ENCODE measurements at regions not wholly inside any gene's neighbourhood (a gene's known extent, or its start where the extent isn't known, plus 50 kb on each side); places are given as distances from the start of the nearest gene placed in this dataset.

- Histone ChIP-seq H3K79me2 (ENCODE audit: control insufficient read depth, insufficient read depth, low read length) (no peaks in the 10 kb centered on the region), H3K27ac (ENCODE audit: control insufficient read depth, insufficient read depth, low read length) (peak overlapping the region; percentile 58), H4K20me1 (ENCODE audit: control insufficient read depth, extremely low read depth, insufficient read depth, low read length) (no peaks in the 10 kb centered on the region), H3K4me1 (ENCODE audit: control insufficient read depth, extremely low read depth, insufficient read depth, low read length) (peaks cover 44% of the 10 kb centered on the region), H3K9me3 (ENCODE audit: control insufficient read depth, low read depth, low read length) (no peaks in the 10 kb centered on the region), H2AFZ (ENCODE audit: control insufficient read depth, low read length) (no peak overlapping the region), H3K4me3 (ENCODE audit: control insufficient read depth in 2 of 3, extremely low read depth in 1 of 3, insufficient read depth in 2 of 3, low read depth in 1 of 3, low read length in 3 of 3) (no peak overlapping the region), H3K9me1 (ENCODE audit: control insufficient read depth, extremely low read depth, insufficient read depth, low read length) (no peaks in the 10 kb centered on the region), H3K4me2 (ENCODE audit: control insufficient read depth, extremely low read depth, insufficient read depth, low read depth, low read length) (peak overlapping the region; percentile 34), H3K27me3 (ENCODE audit: control insufficient read depth, extremely low read depth, insufficient read depth, low read length) (no peaks in the 10 kb centered on the region), H3K9ac (ENCODE audit: control insufficient read depth, extremely low read depth, insufficient read depth, low read length) (peak overlapping the region; percentile 40), H3K36me3 (ENCODE audit: control insufficient read depth in 2 of 2, extremely low read depth in 1 of 2, insufficient read depth in 2 of 2, low read length in 2 of 2) (no peaks in the 10 kb centered on the region)
- dilution Hi-C loops (cut with MboI; ENCODE audit: extremely low pct_ligation_motif_present, low sequenced_read_pairs), result no loop called here
- TF ChIP-seq CTCF (optimal IDR thresholded peaks at IDR 0.05 in 1 of 3, IDR thresholded peaks at IDR 0.05 in 1 of 3, conservative IDR thresholded peaks at IDR 0.05 in 1 of 3; ENCODE audit: extremely low read depth in 1 of 3, insufficient read depth in 2 of 3, low read length in 3 of 3) (no peak), EZH2 (IDR thresholded peaks at IDR 0.05; ENCODE audit: low read length) (no peak)
- DNase-seq (ENCODE audit: low read depth, low spot score), result no peak
- FAIRE-seq, result peak; percentile 73
These were observed 65.2 kb upstream of the TARBP1 start for GRCh38 chr1:234544087-234544579.

GRCh38 chr1:234543442-234544086 is 64.6 kb upstream of the TARBP1 start:
- DNase-seq (ENCODE audit: low read depth, low spot score) (no peak), FAIRE-seq (no peak)
- no peaks in the 10 kb centered on the region for H3K79me2 ChIP-seq (ENCODE audit: control insufficient read depth, insufficient read depth, low read length)
- peaks cover 49% of the 10 kb centered on the region for H3K4me1 ChIP-seq (ENCODE audit: control insufficient read depth, extremely low read depth, insufficient read depth, low read length)
- no peaks in the 10 kb centered on the region for H4K20me1 ChIP-seq (ENCODE audit: control insufficient read depth, extremely low read depth, insufficient read depth, low read length)
- peak overlapping the region; percentile 34 for H3K4me2 ChIP-seq (ENCODE audit: control insufficient read depth, extremely low read depth, insufficient read depth, low read depth, low read length)
- H3K9me1 ChIP-seq (ENCODE audit: control insufficient read depth, extremely low read depth, insufficient read depth, low read length), result no peaks in the 10 kb centered on the region
- H3K27ac ChIP-seq (ENCODE audit: control insufficient read depth, insufficient read depth, low read length), result peak overlapping the region; percentile 58
- H3K9ac ChIP-seq (ENCODE audit: control insufficient read depth, extremely low read depth, insufficient read depth, low read length), result peak overlapping the region; percentile 40
- H3K27me3 ChIP-seq (ENCODE audit: control insufficient read depth, extremely low read depth, insufficient read depth, low read length), result no peaks in the 10 kb centered on the region
- H3K9me3 ChIP-seq (ENCODE audit: control insufficient read depth, low read depth, low read length), result no peaks in the 10 kb centered on the region
- H3K36me3 ChIP-seq (ENCODE audit: control insufficient read depth in 2 of 2, extremely low read depth in 1 of 2, insufficient read depth in 2 of 2, low read length in 2 of 2), result no peaks in the 10 kb centered on the region
- dilution Hi-C loops (cut with MboI; ENCODE audit: extremely low pct_ligation_motif_present, low sequenced_read_pairs), result no loop called here
- H2AFZ ChIP-seq (ENCODE audit: control insufficient read depth, low read length), result no peak overlapping the region
- no peak for TF ChIP-seq CTCF (optimal IDR thresholded peaks at IDR 0.05 in 1 of 3, IDR thresholded peaks at IDR 0.05 in 1 of 3, conservative IDR thresholded peaks at IDR 0.05 in 1 of 3; ENCODE audit: extremely low read depth in 1 of 3, insufficient read depth in 2 of 3, low read length in 3 of 3)
- no peak for TF ChIP-seq EZH2 (IDR thresholded peaks at IDR 0.05; ENCODE audit: low read length)
- H3K4me3 ChIP-seq (ENCODE audit: control insufficient read depth in 2 of 3, extremely low read depth in 1 of 3, insufficient read depth in 2 of 3, low read depth in 1 of 3, low read length in 3 of 3), result no peak overlapping the region

Data from keratinocyte (primary cell).